H1 (cell line): ENCODE measurements at regions not wholly inside any gene's neighbourhood (a gene's known extent, or its start where the extent isn't known, plus 50 kb on each side); places are given as distances from the start of the nearest gene placed in this dataset.

Experiments used
- CTCF ChIA-PET: fragments of 300-600 bp; sonication (Branson Sonifier 250); formaldehyde crosslinking; loops from one replicate; lab custom pipeline; 2021; ENCODE audit not compliant: partially characterized antibody; lab: Charles Lee
- POLR2A ChIA-PET: fragments of 300-600 bp; sonication (Branson Sonifier 250); formaldehyde crosslinking; loops from one replicate; lab custom pipeline; 2021; ENCODE audit warnings: inconsistent platforms; ENCODE audit not compliant: partially characterized antibody; lab: Charles Lee
- DNase-seq, 2 experiments: peaks; one replicate each; pipeline versions ENCODE4 v3.0.0 to v3.0.0-alpha.2; 2010 to 2022; ENCODE audit warnings: low spot score in 2 of 2, low read depth in 1 of 2, mixed read lengths in 1 of 2
- FAIRE-seq: peaks from 2 replicates; lab custom pipeline; 2011; peaks lifted over from hg19 to GRCh38; lab: Jason Lieb, UNC
- H2AFZ ChIP-seq: 2 replicates; pipeline ENCODE4 v1.8.1; 2012; ENCODE audit warnings: low read length, inconsistent platforms
- H2AK5ac ChIP-seq: 2 replicates; pipeline ENCODE4 v1.6.1; 2013; ENCODE audit warnings: low read depth, low read length
- H2BK120ac ChIP-seq: replicated peaks from 2 replicates; pipeline ENCODE3; 2013; ENCODE audit warnings: low read depth, low read length, inconsistent platforms
- H2BK12ac ChIP-seq: 2 replicates; pipeline ENCODE4 v1.6.1; 2013; ENCODE audit warnings: low read depth, low read length
- H2BK15ac ChIP-seq: 2 replicates; pipeline ENCODE4 v1.6.1; 2013; ENCODE audit warnings: low read length
- H2BK20ac ChIP-seq: 2 replicates; pipeline ENCODE4 v1.6.1; 2013; ENCODE audit warnings: low read length
- H2BK5ac ChIP-seq: 2 replicates; pipeline ENCODE4 v1.6.1; 2013; ENCODE audit warnings: low read depth, low read length
- H3K14ac ChIP-seq: 2 replicates; pipeline ENCODE4 v1.6.1; 2013; ENCODE audit warnings: inconsistent platforms; ENCODE audit not compliant: insufficient read length
- H3K18ac ChIP-seq: 2 replicates; pipeline ENCODE4 v1.6.1; 2013; ENCODE audit warnings: low read length; ENCODE audit errors: extremely low read depth
- H3K23ac ChIP-seq: 2 replicates; pipeline ENCODE4 v1.6.1; 2013; ENCODE audit warnings: inconsistent platforms; ENCODE audit not compliant: insufficient read length
- H3K23me2 ChIP-seq: 2 replicates; pipeline ENCODE4 v1.6.1; 2013; ENCODE audit warnings: low read depth, low read length
- H3K27ac ChIP-seq: 2 replicates; pipeline ENCODE4 v1.6.1; 2011; ENCODE audit warnings: low read depth, low read length, inconsistent platforms
- H3K27me3 ChIP-seq, 4 experiments: replicated peaks in 1 of 4; 1 replicate in 1 of 4; 2 replicates in 3 of 4; pipeline versions ENCODE4 v1.6.1 to v1.8.1; 2011 to 2013; ENCODE audit warnings: low read length in 3 of 4, mild to moderate bottlenecking in 3 of 4, inconsistent platforms in 2 of 4, mixed read lengths in 2 of 4, moderate library complexity in 1 of 4; ENCODE audit not compliant: control insufficient read depth in 3 of 4, insufficient read depth in 3 of 4; ENCODE audit errors: extremely low read depth in 1 of 4
- H3K36me3 ChIP-seq, 4 experiments: 2 replicates each; pipeline versions ENCODE4 v1.6.1 to v1.8.1; 2011 to 2013; ENCODE audit warnings: mild to moderate bottlenecking in 4 of 4, low read length in 3 of 4, moderate library complexity in 2 of 4, control low read depth in 1 of 4, inconsistent platforms in 1 of 4; ENCODE audit not compliant: insufficient read depth in 4 of 4, control insufficient read depth in 2 of 4
- H3K4ac ChIP-seq: replicated peaks from 2 replicates; pipeline ENCODE3; 2013; ENCODE audit warnings: low read length, low read depth, mixed read lengths, inconsistent platforms; ENCODE audit not compliant: insufficient read length
- H3K4me1 ChIP-seq, 4 experiments: replicated peaks in 1 of 4; 1 replicate in 1 of 4; 2 replicates in 3 of 4; pipeline versions ENCODE4 v1.6.1 to v1.8.1; 2011 to 2013; ENCODE audit warnings: low read length in 3 of 4, inconsistent platforms in 2 of 4, mixed read lengths in 1 of 4; ENCODE audit not compliant: insufficient read depth in 4 of 4, control insufficient read depth in 3 of 4
- H3K4me2 ChIP-seq, 2 experiments: 2 replicates each; pipeline versions ENCODE4 v1.6.1 to v1.8.1; 2011 to 2013; ENCODE audit warnings: low read depth in 2 of 2, low read length in 2 of 2, control low read depth in 1 of 2, inconsistent platforms in 1 of 2, mild to moderate bottlenecking in 1 of 2; ENCODE audit not compliant: insufficient read depth in 1 of 2
- H3K4me3 ChIP-seq, 4 experiments: fragments of 200-600, 300-600 bp in 1 of 4; sonication (generic), shearing (Covaris generic), sonication (Bioruptor Twin) in 1 of 4; 2 replicates each; pipeline versions ENCODE4 v1.5.1 to v1.8.1; 2011 to 2016; ENCODE audit warnings: low read length in 4 of 4, low read depth in 3 of 4, control low read depth in 2 of 4, inconsistent platforms in 2 of 4, mild to moderate bottlenecking in 2 of 4, mixed read lengths in 1 of 4, moderate library complexity in 1 of 4; ENCODE audit not compliant: insufficient read depth in 2 of 4; ENCODE audit errors: extremely low read depth in 1 of 4
- H3K56ac ChIP-seq: replicated peaks from 2 replicates; pipeline ENCODE3; 2013; ENCODE audit warnings: low read depth, mild to moderate bottlenecking, mixed read lengths, low read length, inconsistent platforms; ENCODE audit not compliant: insufficient read length
- H3K79me1 ChIP-seq: 2 replicates; pipeline ENCODE4 v1.6.1; 2013; ENCODE audit warnings: low read depth, low read length, control low read depth
- H3K79me2 ChIP-seq, 2 experiments: 2 replicates each; pipeline versions ENCODE4 v1.6.1 to v1.8.1; 2012 to 2013; ENCODE audit warnings: low read length in 2 of 2, mild to moderate bottlenecking in 2 of 2, inconsistent platforms in 1 of 2; ENCODE audit not compliant: insufficient read depth in 2 of 2, control insufficient read depth in 1 of 2
- H3K9ac ChIP-seq, 4 experiments: replicated peaks in 1 of 4; 1 replicate in 1 of 4; 2 replicates in 3 of 4; pipeline versions ENCODE4 v1.6.1 to v1.8.1; 2011 to 2013; ENCODE audit warnings: low read depth in 3 of 4, low read length in 3 of 4, control low read depth in 2 of 4, mild to moderate bottlenecking in 2 of 4, moderate library complexity in 2 of 4, inconsistent platforms in 1 of 4; ENCODE audit errors: extremely low read depth in 1 of 4
- H3K9me3 ChIP-seq, 2 experiments: 2 replicates each; pipeline versions ENCODE4 v1.6.1 to v1.8.1; 2012 to 2013; ENCODE audit warnings: mild to moderate bottlenecking in 2 of 2, moderate library complexity in 2 of 2, control low read depth in 1 of 2, inconsistent platforms in 1 of 2, low read depth in 1 of 2, low read length in 1 of 2, mixed read lengths in 1 of 2; ENCODE audit not compliant: insufficient read depth in 2 of 2
- H4K20me1 ChIP-seq, 2 experiments: replicated peaks in 1 of 2; 2 replicates each; pipeline versions ENCODE3 to v1.8.1; 2011 to 2013; ENCODE audit warnings: inconsistent platforms in 2 of 2, low read length in 2 of 2, mild to moderate bottlenecking in 1 of 2; ENCODE audit not compliant: insufficient read depth in 2 of 2, control insufficient read depth in 1 of 2
- H4K5ac ChIP-seq: 2 replicates; pipeline ENCODE4 v1.6.1; 2013; ENCODE audit warnings: low read length, low read depth, mixed read lengths, inconsistent platforms; ENCODE audit not compliant: insufficient read length
- H4K8ac ChIP-seq: 2 replicates; pipeline ENCODE4 v1.8.0; 2013; ENCODE audit warnings: mild to moderate bottlenecking, moderate library complexity, low read length, inconsistent platforms; ENCODE audit not compliant: insufficient read depth; ENCODE audit errors: extremely low read depth
- H4K91ac ChIP-seq: replicated peaks from 2 replicates; pipeline ENCODE3; 2013; ENCODE audit warnings: low read length, mixed read lengths, inconsistent platforms; ENCODE audit not compliant: insufficient read length
- ASH2L ChIP-seq: fragments of 200-600, 300-600 bp; sonication (generic); IDR thresholded peaks from one replicate; pipeline ENCODE4 v1.7.1; 2017; ENCODE audit warnings: low read length
- BCL11A ChIP-seq, 2 experiments: IDR thresholded peaks; one replicate each; pipeline ENCODE4 v1.6.1; 2011; ENCODE audit warnings: low read depth in 2 of 2, low read length in 2 of 2, mild to moderate bottlenecking in 2 of 2
- CHD2 ChIP-seq: IDR thresholded peaks from 2 replicates; pipeline ENCODE4 v1.6.1; 2012; ENCODE audit warnings: low read length, improper control_type of control experiment
- E2F6 ChIP-seq: IDR thresholded peaks from 2 replicates; pipeline ENCODE4 v1.6.1; 2012; ENCODE audit warnings: inconsistent platforms
- GTF2F1 ChIP-seq: IDR thresholded peaks from 2 replicates; pipeline ENCODE4 v1.6.1; 2012; ENCODE audit warnings: low read depth, low read length, improper control_type of control experiment, borderline replicate concordance
- HDAC6 ChIP-seq: IDR thresholded peaks from one replicate; pipeline ENCODE4 v1.7.1; 2012; ENCODE audit warnings: low read depth, mild to moderate bottlenecking, inconsistent platforms, low read length, moderate library complexity
- JUND ChIP-seq: IDR thresholded peaks from 2 replicates; pipeline ENCODE4 v1.6.1; 2011; ENCODE audit warnings: mild to moderate bottlenecking, improper control_type of control experiment, low read length
- KDM1A ChIP-seq: fragments of 200-600, 300-600 bp; sonication (generic); IDR thresholded peaks from 2 replicates; pipeline ENCODE4 v1.7.1; 2016; ENCODE audit warnings: mild to moderate bottlenecking, low read length, borderline replicate concordance
- MAFK ChIP-seq: IDR thresholded peaks from 2 replicates; pipeline ENCODE4 v1.6.1; 2012; ENCODE audit warnings: low read depth, mild to moderate bottlenecking, improper control_type of control experiment, low read length
- NRF1 ChIP-seq: IDR thresholded peaks from 2 replicates; pipeline ENCODE4 v1.6.1; 2011; ENCODE audit warnings: mild to moderate bottlenecking, low read depth, low read length, improper control_type of control experiment
- PHF8 ChIP-seq: fragments of 200-600 bp; sonication (generic); conservative IDR thresholded peaks from 2 replicates; pipeline ENCODE4 v1.7.1; 2012; ENCODE audit warnings: low read depth, mild to moderate bottlenecking, inconsistent platforms, low read length, moderate library complexity
- SP1 ChIP-seq: IDR thresholded peaks from 2 replicates; pipeline ENCODE4 v1.6.1; 2011; ENCODE audit warnings: low read depth, low read length
- SP4 ChIP-seq: IDR thresholded peaks from 2 replicates; pipeline ENCODE4 v1.6.1; 2012; ENCODE audit warnings: low read length, inconsistent platforms
- TAF1 ChIP-seq: IDR thresholded peaks from 2 replicates; pipeline ENCODE4 v1.6.1; 2011; ENCODE audit warnings: mild to moderate bottlenecking, low read depth, low read length
- TAF7 ChIP-seq: optimal IDR thresholded peaks from 2 replicates; pipeline ENCODE3; 2011; ENCODE audit warnings: low read depth, mild to moderate bottlenecking, inconsistent platforms, low read length, moderate library complexity, borderline replicate concordance
- TBP ChIP-seq: IDR thresholded peaks from 2 replicates; pipeline ENCODE4 v1.6.1; 2011; ENCODE audit warnings: low read depth, low read length, improper control_type of control experiment
- TEAD4 ChIP-seq: IDR thresholded peaks from 2 replicates; pipeline ENCODE4 v1.6.1; 2012; ENCODE audit warnings: low read depth, low read length, inconsistent platforms, mixed read lengths
- WGBS, 2 experiments: shearing (Covaris generic) in 1 of 2; methylation state at CpG; one replicate each; pipeline versions ENCODE4 v1.1.6 to v1.1.7; 2013 to 2015; ENCODE audit warnings: low lambda C conversion rate in 2 of 2, mixed read lengths in 2 of 2, inconsistent platforms in 1 of 2, low coverage in 1 of 2, missing lambda C conversion rate in 1 of 2; ENCODE audit not compliant: insufficient replicate concordance in 2 of 2, insufficient coverage in 1 of 2, insufficient read length in 1 of 2; ENCODE audit errors: extremely low coverage in 1 of 2, missing lambda C conversion rate in 1 of 2; 5-methylcytosine and 5-hydroxymethylcytosine counted together

- Histone ChIP-seq H4K91ac (no peak overlapping the region), H3K79me2 (no peaks in the 10 kb centered on the region), H2BK20ac (no peak overlapping the region), H3K4ac (no peak overlapping the region), H3K23ac (no peak overlapping the region), H2BK12ac (no peak overlapping the region), H3K9ac (no peak overlapping the region), H3K27ac (no peak overlapping the region), H3K23me2 (no peaks in the 10 kb centered on the region), H3K79me1 (no peaks in the 10 kb centered on the region), H3K36me3 (no peaks in the 10 kb centered on the region), H3K18ac (no peak overlapping the region), H3K4me3 (no peak overlapping the region), H2BK15ac (no peak overlapping the region), H2AK5ac (no peak overlapping the region), H2BK120ac (no peak overlapping the region), H3K14ac (no peak overlapping the region), H3K9me3 (no peaks in the 10 kb centered on the region; a peak in 1 of 4 replicates), H4K20me1 (no peaks in the 10 kb centered on the region), H4K5ac (no peak overlapping the region), H3K56ac (no peak overlapping the region), H3K4me2 (no peak overlapping the region), H2AFZ (0 out of 2 replicates have a peak overlapping the region, but pooled peaks have one; percentile 29), H3K27me3 (no peaks in the 10 kb centered on the region), H3K4me1 (no peaks in the 10 kb centered on the region), H2BK5ac (no peak overlapping the region), H4K8ac (no peak overlapping the region)
- ChIA-PET CTCF (no interaction called here), POLR2A (no interaction called here)
- DNase-seq: no peak
- FAIRE-seq: no peak
- 100% methylated on average over 1 of the region's 1 CpG; no CpG with 5 or more reads in 1 of the 2 experiments for WGBS, 2 experiments
- TF ChIP-seq TAF1: no peak
- TF ChIP-seq KDM1A: no peak
- no peak for TF ChIP-seq TAF7
- no peak for TF ChIP-seq HDAC6
- no peak for TF ChIP-seq BCL11A (IDR thresholded peaks at IDR 0.05; ENCODE audit: low read depth in 2 of 2, low read length in 2 of 2)
- no peak for TF ChIP-seq SP1
- no peak for TF ChIP-seq JUND
- TF ChIP-seq NRF1: no peak
- TF ChIP-seq TBP: no peak
- TF ChIP-seq MAFK: no peak
- TF ChIP-seq CHD2: no peak
- no peak for TF ChIP-seq ASH2L
- TF ChIP-seq PHF8: no peak
- no peak for TF ChIP-seq E2F6
- no peak for TF ChIP-seq GTF2F1
- no peak for TF ChIP-seq SP4
- no peak for TF ChIP-seq TEAD4
Observed at GRCh38 chr13:90700340-90700739, 647.1 kb upstream of the MIR17HG start.
